ENCODE measurements at regions not wholly inside any gene's neighbourhood (a gene's known extent, or its start where the extent isn't known, plus 50 kb on each side); places are given as distances from the start of the nearest gene placed in this dataset.
A peak's percentile ranks its signal among the peaks of the same experiment; 100 is the strongest.

DNA sequence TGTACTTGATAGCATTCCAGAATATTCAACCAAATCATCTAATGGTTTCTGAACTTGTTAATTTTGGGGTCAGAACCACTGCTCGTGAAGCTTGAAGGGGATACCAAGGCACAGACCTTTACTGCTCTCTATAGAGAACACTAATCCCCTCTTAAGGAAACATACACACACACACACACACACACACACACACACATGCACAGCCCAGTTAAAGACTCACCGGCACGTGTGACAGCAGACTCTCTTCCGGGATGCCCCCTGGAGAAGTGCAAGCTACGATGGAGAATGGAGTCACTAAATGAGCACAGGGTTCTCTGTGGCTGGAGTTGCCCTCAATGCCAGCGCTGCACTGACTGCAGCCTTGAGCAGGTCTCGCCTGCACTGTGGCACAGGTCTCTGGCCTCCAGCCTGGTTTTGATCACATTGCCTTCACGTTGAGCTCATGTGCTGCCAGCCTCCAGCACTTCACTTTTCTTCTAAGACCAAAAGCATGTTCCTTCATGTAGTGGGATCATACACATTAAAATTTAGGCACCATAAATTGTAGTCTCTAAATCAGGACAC lies 300.8 kb downstream of the POM121L12 start:
- H3K9me3 ChIP-seq, result peaks cover 0 to 2% (median 0%) of the 10 kb centered on the region in 4 donors
- no peaks in the 10 kb centered on the region for H3K27me3 ChIP-seq
- TF ChIP-seq POLR2AphosphoS5 (IDR thresholded peaks at IDR 0.05) (no peak), EP300 (IDR thresholded peaks at IDR 0.05) (no peak), POLR2A (IDR thresholded peaks at IDR 0.05) (no peak)
- TF ChIP-seq, protein P1, sequence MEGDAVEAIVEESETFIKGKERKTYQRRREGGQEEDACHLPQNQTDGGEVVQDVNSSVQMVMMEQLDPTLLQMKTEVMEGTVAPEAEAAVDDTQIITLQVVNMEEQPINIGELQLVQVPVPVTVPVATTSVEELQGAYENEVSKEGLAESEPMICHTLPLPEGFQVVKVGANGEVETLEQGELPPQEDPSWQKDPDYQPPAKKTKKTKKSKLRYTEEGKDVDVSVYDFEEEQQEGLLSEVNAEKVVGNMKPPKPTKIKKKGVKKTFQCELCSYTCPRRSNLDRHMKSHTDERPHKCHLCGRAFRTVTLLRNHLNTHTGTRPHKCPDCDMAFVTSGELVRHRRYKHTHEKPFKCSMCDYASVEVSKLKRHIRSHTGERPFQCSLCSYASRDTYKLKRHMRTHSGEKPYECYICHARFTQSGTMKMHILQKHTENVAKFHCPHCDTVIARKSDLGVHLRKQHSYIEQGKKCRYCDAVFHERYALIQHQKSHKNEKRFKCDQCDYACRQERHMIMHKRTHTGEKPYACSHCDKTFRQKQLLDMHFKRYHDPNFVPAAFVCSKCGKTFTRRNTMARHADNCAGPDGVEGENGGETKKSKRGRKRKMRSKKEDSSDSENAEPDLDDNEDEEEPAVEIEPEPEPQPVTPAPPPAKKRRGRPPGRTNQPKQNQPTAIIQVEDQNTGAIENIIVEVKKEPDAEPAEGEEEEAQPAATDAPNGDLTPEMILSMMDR (IDR thresholded peaks at IDR 0.05), result no peak
- H3K27ac ChIP-seq, result no peak overlapping the region
- DNase-seq (peak in 1 of 2 donors; percentile 21), ATAC-seq (ENCODE audit: low FRiP score in 2 of 2) (no peak)
- WGBS, 2 donors, result 84 to 87% methylated on average over 7 to 8 of the region's 8 CpGs
- no peaks in the 10 kb centered on the region for H3K36me3 ChIP-seq
- no peaks in the 10 kb centered on the region for H3K4me1 ChIP-seq
- no peak overlapping the region for H3K4me3 ChIP-seq

DNA sequence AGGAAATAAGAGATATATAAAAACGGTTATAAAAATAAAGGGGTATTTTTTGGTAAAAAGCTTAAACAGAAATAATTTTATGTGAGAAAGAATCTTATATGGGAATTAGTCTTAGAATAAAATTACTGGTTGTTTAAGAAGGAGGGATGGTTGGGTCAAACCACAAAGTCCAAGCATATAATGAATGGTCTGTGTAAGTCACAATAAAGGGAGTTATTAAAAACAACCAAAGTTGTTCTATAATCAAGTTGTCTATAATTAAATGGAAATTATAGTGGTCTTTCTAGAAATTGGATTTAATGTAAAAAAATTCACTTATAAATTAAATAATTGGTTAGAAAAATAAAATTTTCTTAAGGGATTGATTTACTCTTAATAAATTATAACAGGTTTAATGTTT lies 304.8 kb downstream of the POM121L12 start:
- H3K36me3 ChIP-seq, result no peaks in the 10 kb centered on the region
- no peak overlapping the region for H3K4me3 ChIP-seq
- no peak overlapping the region for H3K27ac ChIP-seq
- no peak for DNase-seq
- 84 to 93% methylated on average over 1 of the region's 1 CpG for WGBS, 2 donors
- ATAC-seq (ENCODE audit: low FRiP score in 2 of 2), result no peak
- peaks cover 0 to 13% (median 0%) of the 10 kb centered on the region in 4 donors for H3K9me3 ChIP-seq
- H3K27me3 ChIP-seq, result no peaks in the 10 kb centered on the region
- TF ChIP-seq POLR2A (IDR thresholded peaks at IDR 0.05) (no peak), POLR2AphosphoS5 (IDR thresholded peaks at IDR 0.05) (no peak)
- H3K4me1 ChIP-seq, result no peaks in the 10 kb centered on the region

- H3K9me3 ChIP-seq, result no peaks in the 10 kb centered on the region
- ATAC-seq (ENCODE audit: low FRiP score in 2 of 2) (no peak), DNase-seq (no peak)
- no peak overlapping the region for H3K4me3 ChIP-seq
- TF ChIP-seq POLR2A (IDR thresholded peaks at IDR 0.05), result no peak
- TF ChIP-seq, protein P1 (IDR thresholded peaks at IDR 0.05), result peak in 1 of 6 experiments; percentile 8
- no peaks in the 10 kb centered on the region for H3K36me3 ChIP-seq
- 9 to 23% methylated on average over 2 of the region's 2 CpGs for WGBS, 2 donors
- H3K27me3 ChIP-seq, result no peaks in the 10 kb centered on the region
- H3K4me1 ChIP-seq, result no peaks in the 10 kb centered on the region
- no peak overlapping the region for H3K27ac ChIP-seq
These were observed 314.8 kb downstream of the POM121L12 start for GRCh38 chr7:53350241-53350640.

DNA sequence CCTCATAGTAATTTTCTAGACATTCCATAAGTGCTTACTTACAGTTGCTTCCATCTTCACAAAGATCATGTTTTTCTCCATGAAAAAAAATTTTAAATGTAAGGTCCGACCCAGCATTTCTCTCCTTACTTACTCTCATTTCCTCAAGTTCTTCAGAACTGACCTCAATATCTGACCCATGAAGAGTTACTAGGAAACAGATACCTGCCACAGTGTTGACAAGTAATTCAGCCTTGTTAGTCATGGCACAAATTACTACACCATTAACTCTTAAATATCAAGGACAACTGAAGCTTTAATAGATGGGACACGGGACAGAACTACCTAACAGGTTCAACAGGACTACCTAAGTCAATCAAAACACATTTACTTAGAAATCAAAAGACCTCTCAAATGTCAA lies 316.2 kb downstream of the POM121L12 start:
- Histone ChIP-seq H3K27me3 (no peaks in the 10 kb centered on the region), H3K27ac (no peak overlapping the region), H3K4me1 (no peaks in the 10 kb centered on the region), H3K4me3 (no peak overlapping the region), H3K36me3 (no peaks in the 10 kb centered on the region), H3K9me3 (no peaks in the 10 kb centered on the region)
- no peak for TF ChIP-seq POLR2AphosphoS5 (IDR thresholded peaks at IDR 0.05)
- TF ChIP-seq, protein P1 (IDR thresholded peaks at IDR 0.05), result no peak
- TF ChIP-seq POLR2A (IDR thresholded peaks at IDR 0.05), result no peak
- DNase-seq (no peak), ATAC-seq (ENCODE audit: low FRiP score in 2 of 2) (no peak)
- WGBS, 2 donors, result 71 to 83% methylated on average over 2 of the region's 2 CpGs

GRCh38 chr7:53358269-53358668 lies 322.8 kb downstream of the POM121L12 start:
- TF ChIP-seq, protein P1 (IDR thresholded peaks at IDR 0.05), result no peak
- TF ChIP-seq POLR2A (IDR thresholded peaks at IDR 0.05) (no peak), EP300 (IDR thresholded peaks at IDR 0.05) (no peak), POLR2AphosphoS5 (IDR thresholded peaks at IDR 0.05) (no peak)
- Histone ChIP-seq H3K4me1 (no peaks in the 10 kb centered on the region), H3K27me3 (no peaks in the 10 kb centered on the region), H3K36me3 (no peaks in the 10 kb centered on the region), H3K4me3 (no peak overlapping the region), H3K27ac (no peak overlapping the region), H3K9me3 (no peaks in the 10 kb centered on the region)
- 76 to 89% methylated on average over 2 of the region's 2 CpGs for WGBS, 2 donors
- ATAC-seq (ENCODE audit: low FRiP score in 2 of 2), result no peak
- DNase-seq, result no peak
